GM21723 (cell line): ENCODE measurements at regions not wholly inside any gene's neighbourhood (a gene's known extent, or its start where the extent isn't known, plus 50 kb on each side); places are given as distances from the start of the nearest gene placed in this dataset.

Source experiments
- ATAC-seq: cut with Tn5 transposase; IDR thresholded peaks from one replicate; pipeline ENCODE4 v1.9.1; 2021; ENCODE audit warnings: mild to moderate bottlenecking, moderate library complexity; ENCODE audit not compliant: unreplicated experiment

DNA sequence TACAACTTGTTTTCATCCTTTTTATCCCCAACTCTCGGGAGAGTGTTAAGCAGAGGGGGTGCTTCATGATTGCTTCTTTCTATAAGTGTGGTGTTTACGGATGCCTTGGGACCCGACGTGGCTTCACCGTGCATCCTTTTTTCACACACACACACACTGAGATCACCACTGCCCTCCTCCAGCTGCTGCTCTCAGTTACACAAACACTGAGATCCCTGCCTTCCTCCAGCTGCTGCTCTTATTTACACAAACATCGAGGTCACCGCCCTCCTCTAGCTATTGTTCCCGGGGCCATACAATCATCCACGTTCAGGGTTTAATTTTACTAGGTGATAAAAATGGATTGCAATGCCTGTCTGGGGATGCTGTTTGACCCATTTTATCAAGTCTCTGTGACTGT lies 155.4 kb upstream of the FAM9B start:
- no peak for ATAC-seq

DNA sequence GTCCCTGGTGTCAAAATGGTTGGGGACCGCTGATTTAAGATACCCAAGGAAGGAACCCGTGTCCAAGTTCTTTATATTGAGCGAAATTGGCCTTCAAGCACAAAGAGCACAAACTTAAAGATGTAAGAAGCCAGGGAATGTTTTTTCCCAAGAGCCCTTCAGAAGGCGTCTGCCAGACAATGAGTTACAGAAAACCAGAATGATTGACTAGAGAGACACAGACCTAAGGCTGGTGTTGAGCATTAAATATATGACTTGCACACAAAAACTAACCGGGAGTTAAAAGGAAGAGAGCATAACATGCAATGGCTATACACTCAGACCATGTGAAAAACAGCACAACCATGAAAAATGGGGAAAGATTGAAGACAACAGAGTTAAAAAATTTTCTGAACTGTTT lies 157.5 kb upstream of the FAM9B start:
- ATAC-seq = no peak

GRCh38 chrX:9195199-9195880 lies 161.4 kb upstream of the FAM9B start:
- no peak for ATAC-seq

GRCh38 chrX:9196961-9197640 lies 163.2 kb upstream of the FAM9B start:
- ATAC-seq = no peak

DNA sequence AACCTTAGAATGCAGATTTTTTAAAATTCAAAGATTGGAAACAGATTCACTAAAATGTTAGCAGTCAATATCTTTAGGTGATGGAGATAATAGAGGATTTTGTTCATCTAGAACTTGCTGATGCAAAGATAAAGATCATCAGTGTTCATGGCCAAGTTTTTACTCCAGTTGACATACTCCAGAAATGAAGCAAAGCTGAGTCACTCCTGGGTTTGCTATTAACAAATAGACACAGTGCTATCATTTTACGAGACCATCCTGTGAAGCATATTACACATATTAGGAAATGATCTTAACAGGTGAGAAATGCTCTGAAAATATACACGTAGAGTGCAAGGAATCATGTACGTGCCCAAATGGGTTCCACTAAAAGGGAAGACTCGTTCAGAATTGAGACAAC lies 170.6 kb upstream of the FAM9B start:
- ATAC-seq = no peak

GRCh38 chrX:9205599-9206223 lies 171.8 kb upstream of the FAM9B start:
- no peak for ATAC-seq

DNA sequence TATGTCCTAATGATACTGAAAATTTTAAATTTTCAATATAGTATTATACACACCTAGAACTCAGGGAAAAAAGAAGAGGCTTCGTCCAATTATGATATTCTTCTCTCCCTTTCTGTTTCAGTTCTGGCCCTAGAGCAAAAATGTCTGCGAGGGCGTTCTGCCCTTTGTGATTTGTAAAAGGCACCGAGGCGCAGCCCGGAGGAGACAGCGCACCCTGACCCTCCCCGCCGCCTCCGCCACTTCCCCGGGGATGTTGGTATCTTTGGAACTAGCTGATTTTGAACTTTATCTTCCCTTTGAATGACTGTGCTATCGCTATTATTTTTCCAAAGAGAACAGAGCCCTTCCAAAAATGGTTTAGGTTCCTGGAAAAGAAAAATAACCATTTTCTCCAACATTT lies 173.2 kb upstream of the FAM9B start:
- ATAC-seq = no peak

GRCh38 chrX:9211269-9211668 lies 177.3 kb upstream of the FAM9B start:
- no peak for ATAC-seq

- no peak for ATAC-seq
Observed at GRCh38 chrX:9221781-9222180, 187.9 kb upstream of the FAM9B start.

DNA sequence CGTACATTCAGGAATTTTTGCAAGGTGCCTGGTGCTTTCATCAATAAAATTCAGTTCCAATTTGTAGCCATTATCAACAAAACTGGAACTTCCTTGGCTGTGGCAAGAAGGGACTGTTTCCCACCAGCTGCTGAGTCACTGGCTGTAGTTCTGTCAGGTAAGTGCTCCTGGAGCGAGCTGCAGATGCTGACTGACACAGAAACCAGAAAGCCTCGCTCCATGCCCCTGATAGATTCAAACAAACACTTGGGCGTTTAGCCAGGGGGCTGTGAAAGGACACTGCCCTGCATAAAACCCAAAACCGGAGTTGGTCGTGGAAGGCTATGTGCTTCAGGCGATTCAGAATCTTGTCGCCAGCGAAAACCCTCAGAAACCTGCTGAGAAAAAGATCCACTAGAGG lies 188.4 kb upstream of the FAM9B start:
- no peak for ATAC-seq

DNA sequence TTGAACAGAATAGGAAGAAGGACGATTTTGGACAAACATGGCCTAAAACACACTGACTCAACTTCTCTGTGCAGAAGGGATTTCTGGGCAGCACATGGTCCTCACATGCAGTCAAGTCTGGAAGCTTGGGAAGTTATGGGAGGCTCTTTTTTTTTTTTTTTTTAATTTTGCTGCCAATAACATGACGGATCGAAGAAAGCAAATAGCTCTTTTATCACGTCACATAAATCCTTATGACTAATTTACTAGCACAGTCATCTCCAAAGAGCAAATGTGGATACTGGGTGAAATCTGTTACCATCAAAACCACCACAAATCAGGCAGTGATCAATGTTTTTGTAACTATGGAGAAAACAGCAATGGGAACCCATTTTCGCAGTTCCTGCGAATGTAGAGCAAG lies 193.3 kb upstream of the FAM9B start:
- no peak for ATAC-seq

GRCh38 chrX:9231491-9231890 lies 197.6 kb upstream of the FAM9B start:
- ATAC-seq = no peak

DNA sequence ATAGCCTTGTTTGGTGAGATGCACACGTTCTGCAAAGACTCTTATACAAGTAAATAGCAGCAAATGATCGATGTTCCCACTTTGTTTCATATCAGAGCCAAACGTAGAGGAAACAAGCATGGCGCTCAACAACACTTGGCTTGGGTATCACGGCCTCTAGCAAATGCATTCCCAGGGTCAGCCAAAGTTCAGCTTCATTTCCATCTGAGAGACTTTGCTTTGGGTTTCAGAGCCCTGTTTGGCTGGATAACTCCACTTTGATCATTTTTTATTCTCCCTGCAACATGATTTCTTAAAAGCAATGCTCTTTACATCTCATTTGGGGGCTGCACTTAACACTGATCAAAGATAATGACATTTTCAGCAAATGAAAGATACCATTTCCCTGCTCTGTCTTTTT lies 199.2 kb upstream of the FAM9B start:
- ATAC-seq = no peak

DNA sequence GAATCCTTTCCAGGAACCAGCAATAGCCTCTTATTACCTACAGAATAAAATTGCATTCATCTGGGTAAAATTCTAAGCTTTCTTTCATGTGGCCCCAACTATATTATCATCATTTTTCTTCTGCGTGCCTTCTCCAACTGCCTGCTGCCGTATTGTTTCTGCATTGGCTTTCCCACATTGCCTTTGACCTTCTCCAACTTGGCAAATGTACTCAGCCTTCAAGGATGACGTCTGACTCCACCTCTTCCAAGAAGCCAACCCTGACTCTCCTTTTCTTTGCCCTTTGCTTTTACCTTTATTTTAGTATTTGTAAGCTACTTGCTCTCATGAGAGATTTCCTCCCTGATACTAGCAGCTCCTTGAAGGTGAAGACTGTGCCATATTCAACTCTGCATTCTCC lies 200.4 kb upstream of the FAM9B start:
- ATAC-seq = no peak

GRCh38 chrX:9235722-9236121 lies 201.8 kb upstream of the FAM9B start:
- no peak for ATAC-seq

GRCh38 chrX:9240956-9241355 lies 207.0 kb upstream of the FAM9B start:
- ATAC-seq = no peak

GRCh38 chrX:9241427-9241826 lies 207.5 kb upstream of the FAM9B start:
- no peak for ATAC-seq

- no peak for ATAC-seq
Observed at GRCh38 chrX:9249051-9249846, 215.3 kb upstream of the FAM9B start.

- no peak for ATAC-seq
Observed at GRCh38 chrX:9252182-9252581, 212.7 kb upstream of the TBL1X start.

DNA sequence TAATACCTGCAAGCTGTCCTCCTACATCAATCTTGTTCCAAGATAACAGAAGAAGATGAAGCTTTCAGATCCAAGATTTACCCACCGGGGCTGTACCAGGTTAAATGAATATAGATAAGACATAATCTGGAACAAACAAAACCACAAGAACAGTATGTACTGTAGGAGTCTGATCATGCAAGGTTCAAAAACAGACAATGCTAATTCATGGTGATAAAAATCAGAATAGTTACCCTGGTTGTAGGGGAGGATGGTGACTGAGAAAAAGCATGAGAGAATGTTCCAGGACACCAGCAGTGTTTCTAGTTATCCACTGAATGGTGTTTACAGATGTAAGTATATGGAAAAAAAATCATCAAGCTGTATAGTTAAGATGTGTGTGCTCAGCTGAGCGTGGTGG lies 211.6 kb upstream of the TBL1X start:
- no peak for ATAC-seq

DNA sequence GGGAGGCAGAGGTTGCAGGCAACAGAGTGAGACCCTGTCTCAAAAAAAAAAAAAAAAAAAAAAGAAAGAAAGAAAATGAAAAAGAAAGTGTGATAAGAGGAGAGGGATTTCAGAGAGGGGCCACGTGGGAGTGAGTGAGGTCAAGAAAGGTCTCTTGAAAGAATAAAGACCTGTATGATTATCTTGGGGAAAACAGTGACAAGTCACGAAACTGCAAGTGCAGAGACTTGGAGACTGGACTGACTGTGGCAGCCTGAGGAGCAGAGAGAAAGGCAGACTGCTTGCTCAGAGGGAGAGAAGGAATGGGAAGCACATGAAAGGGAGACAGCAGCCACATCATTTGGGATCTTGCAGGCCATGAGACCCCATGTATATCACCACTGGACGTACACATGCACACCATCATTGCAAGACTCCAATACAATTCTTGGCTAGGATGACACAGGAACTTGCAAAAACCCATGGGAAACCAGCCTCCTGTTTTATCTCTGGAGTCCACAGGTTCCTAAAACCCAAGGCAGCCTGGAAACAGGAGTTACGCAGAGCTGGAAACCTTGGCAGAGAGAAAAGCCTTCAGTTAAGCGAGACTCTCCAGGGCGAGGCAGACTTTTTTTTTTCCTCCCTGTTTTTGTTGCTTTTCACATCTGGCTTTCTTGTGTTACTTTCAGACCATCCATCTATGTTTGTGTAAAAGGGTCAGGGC lies 207.0 kb upstream of the TBL1X start:
- ATAC-seq = no peak
